C4-2B (cell line): ENCODE measurements at regions not wholly inside any gene's neighbourhood (a gene's known extent, or its start where the extent isn't known, plus 50 kb on each side); places are given as distances from the start of the nearest gene placed in this dataset.

Experiments used
- ZFX ChIP-seq: fragments of 450-650 bp; IDR thresholded peaks from 2 replicates; pipeline ENCODE4 v1.6.1; 2017
- TF ChIP-seq, protein P1 (sequence below): fragments of 450-650 bp; conservative IDR thresholded peaks from 2 replicates; pipeline ENCODE4 v1.5.1; 2017; ENCODE audit warnings: mild to moderate bottlenecking

DNA sequence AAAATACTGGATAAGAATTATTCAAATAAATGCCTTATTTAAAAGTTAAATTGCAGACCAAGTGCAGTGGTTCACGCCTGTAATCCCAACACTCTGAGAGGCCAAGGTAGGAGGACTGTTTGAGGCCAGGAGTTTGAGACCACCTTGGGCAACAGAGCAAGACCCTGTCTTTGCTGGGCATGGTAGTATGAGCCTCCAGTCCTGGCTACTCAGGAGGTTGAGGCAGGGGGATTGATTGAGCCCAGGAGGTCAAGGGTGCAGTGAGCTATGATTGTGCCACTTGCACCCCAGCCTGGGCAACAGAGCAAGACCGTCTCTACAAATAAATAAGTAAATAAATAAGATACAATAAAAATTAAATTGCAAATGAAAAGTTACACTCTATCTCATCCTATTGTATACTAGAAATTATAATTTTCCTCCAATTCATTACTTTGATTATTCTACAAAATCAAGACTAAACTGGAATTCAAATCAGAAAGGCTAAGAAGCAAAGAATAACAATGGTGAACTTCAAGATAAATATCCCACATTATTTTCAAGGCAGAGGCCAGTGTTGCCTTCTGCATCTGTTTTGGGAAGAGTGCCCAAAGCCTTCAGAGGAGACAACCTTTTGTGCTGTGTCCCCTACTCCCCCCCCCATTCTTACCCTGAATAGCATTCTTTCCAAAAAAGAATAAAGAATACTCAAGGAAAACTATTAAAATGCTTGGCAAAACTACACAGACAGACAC, 73.3 kb upstream of the IRF2BP2 start:
- TF ChIP-seq, protein P1, sequence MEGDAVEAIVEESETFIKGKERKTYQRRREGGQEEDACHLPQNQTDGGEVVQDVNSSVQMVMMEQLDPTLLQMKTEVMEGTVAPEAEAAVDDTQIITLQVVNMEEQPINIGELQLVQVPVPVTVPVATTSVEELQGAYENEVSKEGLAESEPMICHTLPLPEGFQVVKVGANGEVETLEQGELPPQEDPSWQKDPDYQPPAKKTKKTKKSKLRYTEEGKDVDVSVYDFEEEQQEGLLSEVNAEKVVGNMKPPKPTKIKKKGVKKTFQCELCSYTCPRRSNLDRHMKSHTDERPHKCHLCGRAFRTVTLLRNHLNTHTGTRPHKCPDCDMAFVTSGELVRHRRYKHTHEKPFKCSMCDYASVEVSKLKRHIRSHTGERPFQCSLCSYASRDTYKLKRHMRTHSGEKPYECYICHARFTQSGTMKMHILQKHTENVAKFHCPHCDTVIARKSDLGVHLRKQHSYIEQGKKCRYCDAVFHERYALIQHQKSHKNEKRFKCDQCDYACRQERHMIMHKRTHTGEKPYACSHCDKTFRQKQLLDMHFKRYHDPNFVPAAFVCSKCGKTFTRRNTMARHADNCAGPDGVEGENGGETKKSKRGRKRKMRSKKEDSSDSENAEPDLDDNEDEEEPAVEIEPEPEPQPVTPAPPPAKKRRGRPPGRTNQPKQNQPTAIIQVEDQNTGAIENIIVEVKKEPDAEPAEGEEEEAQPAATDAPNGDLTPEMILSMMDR = no peak
- no peak for TF ChIP-seq ZFX
